RWPE2 (cell line): ENCODE measurements at regions not wholly inside any gene's neighbourhood (a gene's known extent, or its start where the extent isn't known, plus 50 kb on each side); places are given as distances from the start of the nearest gene placed in this dataset.
A peak's percentile ranks its signal among the peaks of the same experiment; 100 is the strongest.

Experiments used
- ATAC-seq: fragments of 200-7000 bp; cut with Tn5 transposase; 3 replicates; pipeline ENCODE4 v1.9.1; 2021; ENCODE audit warnings: low read depth
- DNase-seq: peaks from one replicate; pipeline ENCODE4 v3.0.0-alpha.2; 2020; ENCODE audit warnings: low spot score
- H3K27ac ChIP-seq: fragments of 450-650 bp; 2 replicates; pipeline ENCODE4 v1.5.1; 2017; ENCODE audit warnings: mild to moderate bottlenecking; ENCODE audit not compliant: poor library complexity, severe bottlenecking
- H3K27me3 ChIP-seq: fragments of 250-450 bp; sonication (Bioruptor Pico); 2 replicates; pipeline ENCODE4 v1.5.1; 2021; ENCODE audit warnings: mild to moderate bottlenecking, moderate library complexity; ENCODE audit not compliant: insufficient read depth, poor library complexity, severe bottlenecking
- H3K36me3 ChIP-seq: fragments of 250-450 bp; sonication (Bioruptor Pico); 2 replicates; pipeline ENCODE4 v1.5.1; 2020; ENCODE audit warnings: low read depth, mild to moderate bottlenecking, moderate library complexity
- H3K4me1 ChIP-seq: fragments of 250-450 bp; sonication (Bioruptor Pico); 2 replicates; pipeline ENCODE4 v1.5.1; 2021; ENCODE audit warnings: mild to moderate bottlenecking, moderate library complexity; ENCODE audit not compliant: insufficient read depth, poor library complexity, severe bottlenecking
- H3K4me3 ChIP-seq: fragments of 250-450 bp; sonication (Bioruptor Pico); 2 replicates; pipeline ENCODE4 v1.5.1; 2021; ENCODE audit warnings: mild to moderate bottlenecking, moderate library complexity; ENCODE audit not compliant: severe bottlenecking
- H3K9me3 ChIP-seq: fragments of 250-450 bp; sonication (Bioruptor Pico); 2 replicates; pipeline ENCODE4 v1.5.1; 2021; ENCODE audit warnings: mild to moderate bottlenecking, moderate library complexity; ENCODE audit not compliant: severe bottlenecking
- CTCF ChIP-seq: fragments of 450-650 bp; IDR thresholded peaks from one replicate; pipeline ENCODE4 v1.5.1; 2017; ENCODE audit warnings: mild to moderate bottlenecking, moderate library complexity; ENCODE audit not compliant: poor library complexity, severe bottlenecking

- H3K36me3 ChIP-seq: no peaks in the 10 kb centered on the region
Measured at GRCh38 chr18:52063923-52064322, 276.1 kb upstream of the DCC start.

DNA sequence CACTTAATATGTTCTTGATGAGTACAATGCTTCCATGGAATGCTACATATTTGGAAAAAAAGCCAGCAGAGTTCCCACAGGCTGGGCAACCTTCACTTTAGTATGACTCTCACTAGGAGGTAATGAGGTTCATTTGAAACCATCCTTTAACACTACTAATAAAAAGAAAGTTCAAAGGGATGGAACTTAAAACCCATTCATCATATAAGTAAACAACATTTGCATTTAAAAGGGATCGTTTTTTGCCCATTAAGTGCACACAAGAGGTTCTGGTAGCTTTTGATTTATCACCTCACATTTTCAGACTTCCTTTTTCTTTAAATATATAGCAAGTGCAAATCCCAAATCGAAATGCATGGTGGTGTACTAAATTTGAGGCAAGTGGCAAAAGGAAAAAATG lies 270.8 kb upstream of the DCC start:
- no peak overlapping the region for H3K27ac ChIP-seq
- no peaks in the 10 kb centered on the region for H3K36me3 ChIP-seq
- no peak for ATAC-seq
- no peak for TF ChIP-seq CTCF
- no peaks in the 10 kb centered on the region for H3K4me1 ChIP-seq
- H3K27me3 ChIP-seq: no peaks in the 10 kb centered on the region
- H3K9me3 ChIP-seq: no peaks in the 10 kb centered on the region
- DNase-seq: no peak
- H3K4me3 ChIP-seq: no peak overlapping the region

More at GRCh38 chr18:52063923-52064322, 276.1 kb upstream of the DCC start:
- Histone ChIP-seq H3K27me3 (no peaks in the 10 kb centered on the region), H3K4me3 (no peak overlapping the region), H3K27ac (no peak overlapping the region), H3K9me3 (no peaks in the 10 kb centered on the region), H3K4me1 (no peaks in the 10 kb centered on the region)
- TF ChIP-seq CTCF: no peak
- ATAC-seq: no peak
- no peak for DNase-seq

DNA sequence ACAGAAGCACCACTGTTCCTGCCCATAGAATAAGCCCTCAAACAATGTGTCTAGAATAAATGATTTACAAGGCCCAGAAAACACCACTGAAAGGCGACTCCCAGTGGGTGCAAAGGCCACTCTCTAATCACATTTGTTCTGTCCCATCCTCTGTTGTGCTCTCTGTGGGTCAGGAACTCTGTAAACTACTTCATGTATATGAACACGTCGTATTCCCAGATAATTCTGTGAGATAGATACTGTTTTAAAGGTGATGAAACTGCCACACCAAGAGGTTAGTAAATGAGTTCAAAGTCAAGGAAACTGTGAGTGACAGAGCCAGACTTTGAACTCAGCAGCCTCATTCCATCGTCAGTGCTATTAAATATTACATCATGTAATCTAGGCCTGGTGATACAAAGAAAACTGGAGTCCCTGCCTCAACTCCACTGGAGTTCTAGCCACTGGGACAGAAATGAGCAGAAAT lies 269.7 kb upstream of the DCC start:
- H3K4me1 ChIP-seq: no peaks in the 10 kb centered on the region
- no peaks in the 10 kb centered on the region for H3K27me3 ChIP-seq
- no peaks in the 10 kb centered on the region for H3K9me3 ChIP-seq
- H3K4me3 ChIP-seq: no peak overlapping the region
- ATAC-seq: no peak
- DNase-seq: no peak
- TF ChIP-seq CTCF: no peak
- H3K27ac ChIP-seq: no peak overlapping the region
- H3K36me3 ChIP-seq: no peaks in the 10 kb centered on the region

DNA sequence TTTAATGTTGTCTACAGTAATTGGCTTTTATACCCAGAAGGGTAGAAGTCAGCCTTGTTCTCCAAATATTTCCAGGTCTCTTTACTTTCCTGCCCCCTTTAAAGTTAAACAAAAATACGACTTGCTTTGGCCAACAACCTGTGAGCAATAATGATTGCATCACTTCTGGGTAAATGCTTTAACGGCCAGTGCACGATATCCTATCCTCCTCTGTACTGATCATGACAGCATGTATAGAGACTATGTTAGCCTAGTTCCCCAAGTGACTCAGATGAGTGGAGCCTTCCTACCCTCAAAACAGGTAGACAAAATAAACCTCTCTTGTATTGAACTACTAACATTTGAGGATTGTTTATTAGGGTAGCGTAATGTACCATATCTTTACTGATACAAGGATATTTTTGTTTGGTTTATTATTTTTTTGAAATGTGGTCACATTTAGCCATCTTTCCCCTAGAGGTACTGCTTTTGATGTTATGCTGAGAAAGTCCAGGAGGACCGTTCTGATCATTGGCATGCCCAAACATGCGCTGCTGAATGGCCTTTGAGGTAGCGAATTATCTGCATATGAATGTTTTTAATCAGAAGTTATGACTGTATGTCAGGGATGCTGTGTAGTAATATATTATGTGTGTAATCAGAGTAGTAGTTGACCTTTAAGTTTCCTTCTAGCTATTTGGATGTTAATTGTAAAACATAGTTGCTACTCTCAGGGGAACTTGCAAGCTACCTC lies 262.6 kb upstream of the DCC start:
- Histone ChIP-seq H3K4me3 (no peak overlapping the region), H3K9me3 (no peaks in the 10 kb centered on the region), H3K4me1 (peaks cover 3% of the 10 kb centered on the region), H3K27me3 (no peaks in the 10 kb centered on the region), H3K36me3 (no peaks in the 10 kb centered on the region), H3K27ac (no peak overlapping the region)
- ATAC-seq: peak; percentile 50; the same call in 2 of the 3 replicates
- DNase-seq: no peak
- no peak for TF ChIP-seq CTCF

GRCh38 chr18:52082246-52082645 lies 257.8 kb upstream of the DCC start:
- Histone ChIP-seq H3K27ac (no peak overlapping the region), H3K36me3 (no peaks in the 10 kb centered on the region), H3K4me3 (no peak overlapping the region), H3K9me3 (no peaks in the 10 kb centered on the region), H3K4me1 (no peaks in the 10 kb centered on the region), H3K27me3 (no peaks in the 10 kb centered on the region)
- no peak for TF ChIP-seq CTCF
- DNase-seq (no peak), ATAC-seq (no peak)
